A673 (cell line): ENCODE measurements at regions not wholly inside any gene's neighbourhood (a gene's known extent, or its start where the extent isn't known, plus 50 kb on each side); places are given as distances from the start of the nearest gene placed in this dataset.
"Not testable (repeated sequence)": the region's sequence is repeated elsewhere in the genome, so short reads cannot be mapped to it uniquely, and the experiment has no call there.

Source experiments
- BruUV-seq: library from RNA; stranded (reverse); fragments of 400-500 nt; replicated peaks from 2 replicates; lab custom pipeline; 2021; lab: Mats Ljungman, UMichigan
- CTCF ChIA-PET: fragments of 300-600 bp; sonication (Branson Sonifier 250); formaldehyde crosslinking; loops from one replicate; lab custom pipeline; 2022; ENCODE audit warnings: antibody characterized with exemption; lab: Charles Lee
- POLR2A ChIA-PET: fragments of 300-600 bp; sonication (Branson Sonifier 250); formaldehyde crosslinking; loops from one replicate; lab custom pipeline; 2022; ENCODE audit warnings: antibody characterized with exemption; ENCODE audit not compliant: low non-redundant PET; lab: Charles Lee
- DNase-seq: peaks from one replicate; pipeline ENCODE4 v3.0.0-alpha.2; 2015; ENCODE audit warnings: low spot score
- H3K27ac ChIP-seq: fragments of 200-600 bp; sonication (generic); 2 replicates; pipeline ENCODE4 v1.5.1; 2016; ENCODE audit warnings: mixed run types, low read depth, mild to moderate bottlenecking, mixed read lengths, antibody characterized with exemption, low read length; ENCODE audit not compliant: poor library complexity, severe bottlenecking
- H3K27me3 ChIP-seq: fragments of 200-600 bp; sonication (generic); replicated peaks from 2 replicates; pipeline ENCODE4 v1.6.1; 2017; ENCODE audit warnings: mixed run types, low read depth, mild to moderate bottlenecking, mixed read lengths, antibody characterized with exemption, low read length; ENCODE audit not compliant: insufficient read depth, poor library complexity
- H3K36me3 ChIP-seq: fragments of 200-600 bp; sonication (generic); 2 replicates; pipeline ENCODE4 v1.6.1; 2016; ENCODE audit warnings: mixed run types, mild to moderate bottlenecking, mixed read lengths, antibody characterized with exemption, low read length; ENCODE audit not compliant: insufficient read depth, poor library complexity, severe bottlenecking
- H3K4me1 ChIP-seq: fragments of 200-600 bp; sonication (generic); 2 replicates; pipeline ENCODE4 v1.6.1; 2017; ENCODE audit warnings: mixed run types, mild to moderate bottlenecking, mixed read lengths, antibody characterized with exemption, low read length; ENCODE audit not compliant: insufficient read depth, poor library complexity, severe bottlenecking
- H3K4me3 ChIP-seq: fragments of 200-600 bp; sonication (generic); 2 replicates; pipeline ENCODE4 v1.5.1; 2016; ENCODE audit warnings: low read depth, mixed run types, mild to moderate bottlenecking, mixed read lengths, low read length; ENCODE audit not compliant: poor library complexity, severe bottlenecking
- H3K9me3 ChIP-seq: fragments of 200-600 bp; sonication (generic); 2 replicates; pipeline ENCODE4 v1.6.1; 2016; ENCODE audit warnings: mixed run types, low read depth, mild to moderate bottlenecking, mixed read lengths, antibody characterized with exemption, low read length; ENCODE audit not compliant: poor library complexity, severe bottlenecking
- CTCF ChIP-seq: fragments of 300-800, 200-600 bp; sonication (generic); conservative IDR thresholded peaks from 2 replicates; pipeline ENCODE4 v1.5.1; 2017; ENCODE audit warnings: low read depth, mild to moderate bottlenecking, antibody characterized with exemption, low read length, moderate library complexity, mixed read lengths
- EZH2 ChIP-seq: fragments of 200-600 bp; sonication (generic); IDR thresholded peaks from 2 replicates; pipeline ENCODE4 v1.6.1; 2017; ENCODE audit warnings: borderline replicate concordance, low read depth, mild to moderate bottlenecking, mixed read lengths, antibody characterized with exemption, low read length; ENCODE audit not compliant: poor library complexity, severe bottlenecking
- intact Hi-C: fragments of 100-400 bp; cut with micrococcal nuclease; formaldehyde crosslinking; loops from one replicate; pipeline ENCODE4 v1.10.0; 2022; ENCODE audit not compliant: unreplicated experiment

GRCh38 chr13:43964698-43965458, 85.2 kb downstream of the LACC1 start:
- Histone ChIP-seq H3K9me3 (no peaks in the 10 kb centered on the region), H3K36me3 (no peaks in the 10 kb centered on the region), H3K4me1 (no peaks in the 10 kb centered on the region), H3K27me3 (no peaks in the 10 kb centered on the region), H3K27ac (no peak overlapping the region), H3K4me3 (no peak overlapping the region)
- CTCF ChIA-PET = no interaction called here
- POLR2A ChIA-PET = interaction anchor here (0.7 kb wide), 1 partner anchor 132 kb away, joined by 4 read pairs; no protein-coding TSS in a partner anchor
- no peak for TF ChIP-seq CTCF
- no peak for TF ChIP-seq EZH2
- intact Hi-C loops = no loop called here
- DNase-seq = no peak
- BruUV-seq = no TSS peak

DNA sequence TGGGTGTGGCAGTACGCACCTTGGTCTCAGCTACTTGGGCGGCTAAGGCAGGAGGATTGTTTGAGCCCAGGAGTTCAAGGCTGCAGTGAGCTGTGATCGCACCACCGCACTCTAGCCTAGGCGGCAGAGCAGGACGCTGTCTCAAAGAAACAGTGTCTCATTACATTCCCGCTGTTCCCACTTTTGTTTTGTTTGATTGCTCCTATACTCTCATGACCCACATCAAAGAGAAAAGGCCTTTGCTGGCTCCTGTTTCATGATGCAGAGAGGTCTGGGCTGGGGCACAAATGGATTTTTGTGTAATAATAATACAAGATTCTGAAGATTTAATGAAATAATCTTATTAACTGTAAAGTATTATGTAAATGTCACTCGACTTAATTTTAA, 85.7 kb downstream of the LACC1 start:
- Histone ChIP-seq H3K27ac (no peak overlapping the region), H3K4me3 (no peak overlapping the region), H3K27me3 (no peaks in the 10 kb centered on the region), H3K4me1 (no peaks in the 10 kb centered on the region), H3K9me3 (no peaks in the 10 kb centered on the region), H3K36me3 (no peaks in the 10 kb centered on the region)
- intact Hi-C loops = no loop called here
- no peak for DNase-seq
- ChIA-PET CTCF (no interaction called here), POLR2A (no interaction called here)
- BruUV-seq = no TSS peak
- no peak for TF ChIP-seq EZH2
- TF ChIP-seq CTCF = no peak

DNA sequence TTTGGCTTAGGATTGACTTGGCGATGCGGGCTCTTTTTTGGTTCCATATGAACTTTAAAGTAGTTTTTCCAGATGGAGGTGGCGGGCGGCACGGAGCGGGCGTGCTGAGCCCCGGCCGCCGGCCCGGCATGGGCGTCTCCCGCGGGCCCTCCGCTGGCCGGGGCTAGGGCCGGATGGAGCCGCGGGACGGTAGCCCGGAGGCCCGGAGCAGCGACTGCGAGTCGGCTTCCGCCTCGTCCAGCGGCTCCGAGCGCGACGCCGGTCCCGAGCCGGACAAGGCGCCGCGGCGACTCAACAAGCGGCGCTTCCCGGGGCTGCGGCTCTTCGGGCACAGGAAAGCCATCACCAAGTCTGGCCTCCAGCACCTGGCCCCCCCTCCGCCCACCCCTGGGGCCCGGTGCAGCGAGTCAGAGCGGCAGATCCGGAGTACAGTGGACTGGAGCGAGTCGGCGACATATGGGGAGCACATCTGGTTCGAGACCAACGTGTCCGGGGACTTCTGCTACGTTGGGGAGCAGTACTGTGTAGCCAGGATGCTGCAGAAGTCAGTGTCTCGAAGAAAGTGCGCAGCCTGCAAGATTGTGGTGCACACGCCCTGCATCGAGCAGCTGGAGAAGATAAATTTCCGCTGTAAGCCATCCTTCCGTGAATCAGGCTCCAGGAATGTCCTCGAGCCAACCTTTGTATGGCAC, 88.7 kb downstream of the LACC1 start:
- H3K27ac ChIP-seq, H3K36me3 ChIP-seq, DNase-seq, H3K9me3 ChIP-seq, H3K4me1 ChIP-seq, H3K4me3 ChIP-seq, CTCF ChIA-PET, BruUV-seq, H3K27me3 ChIP-seq, POLR2A ChIA-PET, intact Hi-C loops: not testable (repeated sequence)

GRCh38 chr13:43968943-43969690, 89.4 kb downstream of the LACC1 start:
- POLR2A ChIA-PET, BruUV-seq, H3K27ac ChIP-seq: not testable (repeated sequence)

DNA sequence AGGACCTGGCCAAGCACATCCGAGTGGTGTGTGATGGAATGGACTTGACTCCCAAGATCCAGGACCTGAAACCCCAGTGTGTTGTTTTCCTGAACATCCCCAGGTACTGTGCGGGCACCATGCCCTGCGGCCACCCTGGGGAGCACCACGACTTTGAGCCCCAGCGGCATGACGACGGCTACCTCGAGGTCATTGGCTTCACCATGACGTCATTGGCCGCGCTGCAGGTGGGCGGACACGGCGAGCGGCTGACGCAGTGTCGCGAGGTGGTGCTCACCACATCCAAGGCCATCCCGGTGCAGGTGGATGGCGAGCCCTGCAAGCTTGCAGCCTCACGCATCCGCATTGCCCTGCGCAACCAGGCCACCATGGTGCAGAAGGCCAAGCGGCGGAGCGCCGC, 90.2 kb downstream of the LACC1 start:
- CTCF ChIA-PET, BruUV-seq: not testable (repeated sequence)

More at GRCh38 chr13:43968943-43969690, 89.4 kb downstream of the LACC1 start:
- H3K4me3 ChIP-seq, H3K4me1 ChIP-seq, H3K9me3 ChIP-seq, H3K27me3 ChIP-seq, H3K36me3 ChIP-seq, intact Hi-C loops, DNase-seq, CTCF ChIA-PET: not testable (repeated sequence)

More for the DNA sequence above, 90.2 kb downstream of the LACC1 start:
- H3K9me3 ChIP-seq, H3K4me1 ChIP-seq, H3K4me3 ChIP-seq, intact Hi-C loops, DNase-seq, H3K27ac ChIP-seq, H3K27me3 ChIP-seq, POLR2A ChIA-PET, H3K36me3 ChIP-seq: not testable (repeated sequence)
